Colonic mucosa (tissue), 4 donors: ENCODE measurements at regions not wholly inside any gene's neighbourhood (a gene's known extent, or its start where the extent isn't known, plus 50 kb on each side); places are given as distances from the start of the nearest gene placed in this dataset.

Source experiments
- DNase-seq: peaks from one replicate; pipeline ENCODE4 v3.0.0-alpha.2; 2020
- H3K27ac ChIP-seq: fragments of 200-600 bp; one replicate; pipeline ENCODE4 v1.8.0; 2021
- H3K27me3 ChIP-seq: fragments of 200-600 bp; one replicate; pipeline ENCODE4 v1.8.0; 2021
- H3K36me3 ChIP-seq: fragments of 200-600 bp; one replicate; pipeline ENCODE4 v1.8.0; 2021
- H3K4me1 ChIP-seq: fragments of 200-600 bp; one replicate; pipeline ENCODE4 v1.8.0; 2021; ENCODE audit warnings: mild to moderate bottlenecking
- H3K4me3 ChIP-seq: fragments of 200-600 bp; one replicate; pipeline ENCODE4 v1.8.0; 2021
- H3K9ac ChIP-seq, 2 donors: one replicate each; pipeline ENCODE4 v1.7.0; 2013; ENCODE audit warnings: control low read depth in 2 of 2, low read depth in 2 of 2, low read length in 2 of 2
- H3K9me3 ChIP-seq: fragments of 200-600 bp; one replicate; pipeline ENCODE4 v1.8.0; 2021
- intact Hi-C: fragments of 100-400 bp; cut with DNase I; formaldehyde crosslinking; loops from one replicate; pipeline ENCODE4 v1.14.1; 2022
- TF ChIP-seq, protein P1 (sequence below): fragments of 200-600 bp; IDR thresholded peaks from one replicate; pipeline ENCODE4 v1.8.0; 2022; ENCODE audit warnings: antibody characterized with exemption, mild to moderate bottlenecking
- donor health status: healthy.
- donor health status: DM: no; HTN: no; CAD: no.
- donor health status: DM: no; HTN: no; CAD: no.

DNA sequence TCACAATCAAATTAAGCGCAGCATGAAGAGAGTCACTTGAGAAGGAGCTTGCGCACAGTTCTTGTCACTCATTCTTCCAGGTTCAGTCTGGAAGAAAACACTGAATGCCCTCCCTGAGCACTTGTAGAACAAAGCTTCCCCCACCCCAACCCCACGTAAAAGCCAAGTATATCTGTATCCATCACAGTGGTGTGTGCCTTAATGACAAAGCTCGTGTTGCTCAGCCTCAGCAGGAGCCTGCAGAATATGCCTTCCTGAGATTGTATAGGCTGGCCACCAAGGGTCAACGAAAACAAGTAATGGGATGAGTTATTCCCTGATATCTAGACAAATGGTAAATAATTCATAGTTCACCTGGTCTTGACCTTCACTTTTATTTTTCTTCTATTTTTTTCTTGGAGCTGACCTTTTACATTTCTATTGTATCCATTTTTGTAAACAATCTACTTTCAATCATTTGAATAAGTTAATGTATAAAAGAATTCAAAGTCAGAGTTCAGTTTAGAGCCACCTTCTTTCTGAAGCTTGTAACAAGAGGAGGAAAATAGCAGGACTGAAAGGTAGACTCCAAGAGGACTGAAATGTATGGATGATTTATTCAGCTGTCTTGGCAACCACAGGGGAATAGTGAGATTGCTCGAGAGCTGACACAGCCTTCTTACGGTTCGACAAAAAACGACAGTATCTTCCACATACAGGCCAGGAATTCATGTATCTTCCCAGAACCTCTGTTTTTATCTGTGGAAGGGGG, 405.5 kb upstream of the TPM1 start:
- no peak overlapping the region for H3K4me3 ChIP-seq
- no peaks in the 10 kb centered on the region for H3K36me3 ChIP-seq
- no peak overlapping the region for H3K27ac ChIP-seq
- H3K9ac ChIP-seq = peak overlapping the region in 1 of 2 donors; percentile 47
- no peaks in the 10 kb centered on the region for H3K9me3 ChIP-seq
- TF ChIP-seq, protein P1, sequence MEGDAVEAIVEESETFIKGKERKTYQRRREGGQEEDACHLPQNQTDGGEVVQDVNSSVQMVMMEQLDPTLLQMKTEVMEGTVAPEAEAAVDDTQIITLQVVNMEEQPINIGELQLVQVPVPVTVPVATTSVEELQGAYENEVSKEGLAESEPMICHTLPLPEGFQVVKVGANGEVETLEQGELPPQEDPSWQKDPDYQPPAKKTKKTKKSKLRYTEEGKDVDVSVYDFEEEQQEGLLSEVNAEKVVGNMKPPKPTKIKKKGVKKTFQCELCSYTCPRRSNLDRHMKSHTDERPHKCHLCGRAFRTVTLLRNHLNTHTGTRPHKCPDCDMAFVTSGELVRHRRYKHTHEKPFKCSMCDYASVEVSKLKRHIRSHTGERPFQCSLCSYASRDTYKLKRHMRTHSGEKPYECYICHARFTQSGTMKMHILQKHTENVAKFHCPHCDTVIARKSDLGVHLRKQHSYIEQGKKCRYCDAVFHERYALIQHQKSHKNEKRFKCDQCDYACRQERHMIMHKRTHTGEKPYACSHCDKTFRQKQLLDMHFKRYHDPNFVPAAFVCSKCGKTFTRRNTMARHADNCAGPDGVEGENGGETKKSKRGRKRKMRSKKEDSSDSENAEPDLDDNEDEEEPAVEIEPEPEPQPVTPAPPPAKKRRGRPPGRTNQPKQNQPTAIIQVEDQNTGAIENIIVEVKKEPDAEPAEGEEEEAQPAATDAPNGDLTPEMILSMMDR = no peak
- intact Hi-C loops = no loop called here
- no peaks in the 10 kb centered on the region for H3K27me3 ChIP-seq
- DNase-seq = no peak
- H3K4me1 ChIP-seq = peaks cover 5% of the 10 kb centered on the region

DNA sequence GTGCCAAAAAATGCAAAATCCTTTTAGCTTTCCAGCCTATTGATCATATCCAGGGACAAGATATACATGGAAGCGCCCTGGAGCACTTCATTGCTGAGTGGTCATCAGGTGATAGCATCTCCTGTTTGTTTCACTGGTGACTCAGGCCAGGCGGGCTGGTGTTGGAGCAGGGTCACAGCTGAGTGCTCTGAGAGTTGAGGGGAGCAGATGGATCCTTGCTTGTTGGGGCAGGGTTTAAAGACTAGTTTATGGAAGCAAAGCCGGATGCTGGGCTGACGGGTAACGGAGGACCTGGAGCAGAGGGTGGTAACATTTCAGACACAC, 405.0 kb upstream of the TPM1 start:
- no peaks in the 10 kb centered on the region for H3K27me3 ChIP-seq
- H3K9me3 ChIP-seq = no peaks in the 10 kb centered on the region
- intact Hi-C loops = no loop called here
- peaks cover 5% of the 10 kb centered on the region for H3K4me1 ChIP-seq
- TF ChIP-seq, protein P1 = no peak
- DNase-seq = no peak
- no peak overlapping the region for H3K27ac ChIP-seq
- H3K4me3 ChIP-seq = no peak overlapping the region
- no peaks in the 10 kb centered on the region for H3K36me3 ChIP-seq
- peak overlapping the region in 1 of 2 donors; percentile 47 for H3K9ac ChIP-seq

DNA sequence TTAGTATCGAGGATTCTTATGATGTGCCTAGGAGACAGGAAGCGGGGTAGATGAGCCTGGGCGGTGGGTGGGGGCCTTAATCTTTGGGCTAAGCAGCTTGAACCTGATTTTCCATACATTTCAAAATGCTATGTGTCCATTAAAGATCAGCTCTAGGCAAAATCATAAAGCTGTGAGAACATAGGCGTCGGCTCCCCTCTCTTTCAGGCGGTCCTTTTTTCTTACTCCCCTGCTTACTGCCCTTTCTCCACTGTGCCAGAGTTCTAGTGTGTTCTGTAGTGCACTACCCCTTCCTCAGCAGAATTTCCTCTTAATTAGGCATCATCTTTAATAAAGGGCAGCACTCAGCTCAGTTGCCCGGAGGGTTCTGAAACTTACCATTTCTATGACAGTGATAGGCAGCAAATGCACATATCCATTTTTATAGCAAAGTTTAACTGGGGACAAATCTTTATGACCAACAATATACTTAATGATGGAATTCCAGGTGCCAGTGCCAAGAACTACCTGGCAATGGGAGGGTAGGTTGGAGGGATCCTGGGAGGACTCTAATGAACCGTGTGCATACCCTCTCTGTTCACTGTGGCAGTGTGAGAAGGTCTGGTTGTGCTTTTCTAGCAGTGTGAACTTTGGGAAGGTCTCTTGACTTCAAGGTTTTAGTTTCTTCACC, 404.5 kb upstream of the TPM1 start:
- intact Hi-C loops = no loop called here
- no peak for DNase-seq
- H3K4me1 ChIP-seq = peaks cover 5% of the 10 kb centered on the region
- no peaks in the 10 kb centered on the region for H3K9me3 ChIP-seq
- H3K9ac ChIP-seq = peak overlapping the region in 1 of 2 donors; percentile 47
- TF ChIP-seq, protein P1 = no peak
- H3K36me3 ChIP-seq = no peaks in the 10 kb centered on the region
- no peak overlapping the region for H3K27ac ChIP-seq
- H3K27me3 ChIP-seq = no peaks in the 10 kb centered on the region
- H3K4me3 ChIP-seq = no peak overlapping the region

DNA sequence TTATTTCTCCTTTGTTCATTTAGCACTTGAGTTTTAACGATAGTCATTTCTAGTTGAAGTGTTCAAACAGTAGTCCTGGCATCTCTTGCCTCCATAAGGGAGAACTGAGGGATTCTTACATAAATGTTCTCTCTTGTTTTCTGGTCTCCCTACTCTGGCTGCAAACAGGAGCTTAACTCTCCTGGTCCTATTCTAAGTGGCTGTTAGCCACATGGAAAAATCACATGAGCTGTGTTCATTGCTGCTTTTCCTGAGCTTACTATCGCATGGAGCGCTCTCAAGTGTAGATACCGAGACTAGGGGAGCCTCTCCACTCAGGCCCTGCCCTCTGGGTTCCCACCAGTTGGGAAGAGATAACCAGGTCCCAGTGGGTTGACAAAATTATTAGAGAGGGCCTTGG, 403.1 kb upstream of the TPM1 start:
- no peaks in the 10 kb centered on the region for H3K9me3 ChIP-seq
- no peaks in the 10 kb centered on the region for H3K36me3 ChIP-seq
- peaks cover 5% of the 10 kb centered on the region for H3K4me1 ChIP-seq
- H3K9ac ChIP-seq = no peak overlapping the region
- DNase-seq = no peak
- no peak overlapping the region for H3K4me3 ChIP-seq
- TF ChIP-seq, protein P1 = no peak
- H3K27me3 ChIP-seq = no peaks in the 10 kb centered on the region
- intact Hi-C loops = no loop called here
- no peak overlapping the region for H3K27ac ChIP-seq

DNA sequence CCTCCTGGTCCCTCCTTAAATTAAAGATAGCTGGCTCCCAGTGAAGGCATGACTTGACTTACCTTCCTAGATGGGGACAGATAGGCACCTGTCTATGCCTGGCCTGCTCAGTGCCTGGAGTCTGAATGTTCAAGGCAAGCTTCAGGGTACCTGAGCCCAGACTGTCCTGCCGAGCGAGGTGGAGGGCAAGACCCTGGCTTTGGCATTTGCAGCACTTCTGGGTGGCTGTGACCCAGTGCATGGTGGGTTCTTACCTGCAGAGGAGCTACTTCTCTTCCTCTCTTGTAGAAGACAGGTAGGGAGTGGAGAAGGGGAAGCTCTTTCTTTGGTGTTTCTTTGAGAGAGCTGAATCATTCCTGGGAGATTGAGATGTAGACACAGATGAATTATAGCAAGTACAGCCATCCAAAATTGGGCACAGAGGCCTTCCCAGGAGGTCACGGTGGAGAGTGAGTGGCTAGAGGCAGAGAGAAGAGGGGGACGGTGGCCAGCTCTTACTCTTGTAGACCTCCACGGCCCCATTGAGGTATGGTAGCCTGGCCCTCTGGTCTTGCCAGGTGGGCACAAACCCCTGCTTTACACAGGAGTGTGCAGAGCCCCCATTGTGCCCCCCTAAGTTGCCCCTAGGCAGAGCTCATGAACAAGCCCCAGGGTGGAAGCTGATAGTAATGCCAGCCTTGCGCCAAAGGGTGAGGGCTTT, 402.5 kb upstream of the TPM1 start:
- no peak overlapping the region for H3K9ac ChIP-seq
- DNase-seq = no peak
- TF ChIP-seq, protein P1 = no peak
- intact Hi-C loops = loop anchor here (10.0 kb wide), 1 partner anchor 85 kb away; no protein-coding TSS in a partner anchor
- H3K9me3 ChIP-seq = no peaks in the 10 kb centered on the region
- no peak overlapping the region for H3K4me3 ChIP-seq
- H3K4me1 ChIP-seq = peaks cover 5% of the 10 kb centered on the region
- H3K36me3 ChIP-seq = no peaks in the 10 kb centered on the region
- no peaks in the 10 kb centered on the region for H3K27me3 ChIP-seq
- no peak overlapping the region for H3K27ac ChIP-seq
